Neural crest cell (in vitro differentiated cells): ENCODE measurements at regions not wholly inside any gene's neighbourhood (a gene's known extent, or its start where the extent isn't known, plus 50 kb on each side); places are given as distances from the start of the nearest gene placed in this dataset.
"Not testable (repeated sequence)": the region's sequence is repeated elsewhere in the genome, so short reads cannot be mapped to it uniquely, and the experiment has no call there.

ENCODE experiments used
- DNase-seq: peaks from one replicate; pipeline ENCODE4 v3.0.0; 2021; ENCODE audit warnings: low read depth, mixed read lengths, low spot score
- H3K27ac Mint-ChIP-seq: one replicate; pipeline ENCODE4 v1.8.0; 2021; ENCODE audit warnings: mild to moderate bottlenecking, mixed read lengths; ENCODE audit not compliant: unreplicated experiment
- H3K27me3 Mint-ChIP-seq: 2 replicates; pipeline ENCODE4 v1.8.0; 2021; ENCODE audit warnings: low read depth, mild to moderate bottlenecking, mixed read lengths
- H3K36me3 Mint-ChIP-seq: 2 replicates; pipeline ENCODE4 v1.8.0; 2021; ENCODE audit warnings: low read depth, mild to moderate bottlenecking, mixed read lengths
- H3K4me1 Mint-ChIP-seq: 2 replicates; pipeline ENCODE4 v1.8.0; 2021; ENCODE audit warnings: mixed read lengths
- H3K4me3 Mint-ChIP-seq: one replicate; pipeline ENCODE4 v1.8.0; 2021; ENCODE audit warnings: mild to moderate bottlenecking, mixed read lengths
- H3K9me3 Mint-ChIP-seq: 2 replicates; pipeline ENCODE4 v1.8.0; 2021; ENCODE audit warnings: mixed read lengths
- CTCF ChIP-seq: fragments of 200-600 bp; sonication (generic); conservative IDR thresholded peaks from 2 replicates; pipeline ENCODE4 v1.5.0; 2021; ENCODE audit warnings: antibody characterized with exemption, mild to moderate bottlenecking

- H3K27ac Mint-ChIP-seq: peak overlapping the region; percentile 31
- peaks cover 6% of the 10 kb centered on the region for H3K9me3 Mint-ChIP-seq
- no peak for TF ChIP-seq CTCF
- H3K36me3 Mint-ChIP-seq: no peaks in the 10 kb centered on the region
- H3K4me1 Mint-ChIP-seq: peaks cover 29% of the 10 kb centered on the region
- H3K27me3 Mint-ChIP-seq: no peaks in the 10 kb centered on the region
- no peak overlapping the region for H3K4me3 Mint-ChIP-seq
- no peak for DNase-seq
Measured at GRCh38 chr7:88566162-88566729, 193.3 kb upstream of the ZNF804B start.

- no peak for DNase-seq
- TF ChIP-seq CTCF: no peak
- Mint-ChIP-seq H3K4me3 (no peak overlapping the region), H3K27me3 (no peaks in the 10 kb centered on the region), H3K36me3 (no peaks in the 10 kb centered on the region), H3K4me1 (peaks cover 29% of the 10 kb centered on the region), H3K9me3 (peaks cover 6% of the 10 kb centered on the region), H3K27ac (no peak overlapping the region)
Measured at GRCh38 chr7:88565401-88565800, 194.1 kb upstream of the ZNF804B start.

GRCh38 chr7:88556441-88556840 is 203.1 kb upstream of the ZNF804B start:
- H3K27me3 Mint-ChIP-seq, H3K27ac Mint-ChIP-seq, H3K9me3 Mint-ChIP-seq, H3K4me3 Mint-ChIP-seq, H3K4me1 Mint-ChIP-seq, H3K36me3 Mint-ChIP-seq, DNase-seq: not testable (repeated sequence)

- not testable (repeated sequence) for H3K4me3 Mint-ChIP-seq, DNase-seq, H3K4me1 Mint-ChIP-seq, H3K27ac Mint-ChIP-seq, H3K27me3 Mint-ChIP-seq, H3K9me3 Mint-ChIP-seq, H3K36me3 Mint-ChIP-seq
Measured at GRCh38 chr7:88554847-88555246, 204.7 kb upstream of the ZNF804B start.

- H3K4me1 Mint-ChIP-seq: no peaks in the 10 kb centered on the region
- H3K27ac Mint-ChIP-seq: no peak overlapping the region
- H3K4me3 Mint-ChIP-seq: no peak overlapping the region
- no peaks in the 10 kb centered on the region for H3K27me3 Mint-ChIP-seq
- H3K9me3 Mint-ChIP-seq: peaks cover 17% of the 10 kb centered on the region
- peaks cover 17% of the 10 kb centered on the region for H3K36me3 Mint-ChIP-seq
- no peak for DNase-seq
- TF ChIP-seq CTCF: no peak
Measured at GRCh38 chr7:88548399-88548798, 211.1 kb upstream of the ZNF804B start.

GRCh38 chr7:88546808-88547207 is 212.7 kb upstream of the ZNF804B start:
- peak; percentile 64 for TF ChIP-seq CTCF
- Mint-ChIP-seq H3K27me3 (no peaks in the 10 kb centered on the region), H3K36me3 (peaks cover 17% of the 10 kb centered on the region)

GRCh38 chr7:88545663-88546062 is 213.8 kb upstream of the ZNF804B start:
- Mint-ChIP-seq H3K4me3 (no peak overlapping the region), H3K9me3 (peaks cover 19% of the 10 kb centered on the region), H3K27ac (no peak overlapping the region), H3K4me1 (no peaks in the 10 kb centered on the region), H3K36me3 (peaks cover 17% of the 10 kb centered on the region), H3K27me3 (no peaks in the 10 kb centered on the region)
- DNase-seq: no peak
- no peak for TF ChIP-seq CTCF

More at GRCh38 chr7:88546808-88547207, 212.7 kb upstream of the ZNF804B start:
- DNase-seq: no peak
- H3K27ac Mint-ChIP-seq: no peak overlapping the region
- H3K4me1 Mint-ChIP-seq: no peaks in the 10 kb centered on the region
- H3K4me3 Mint-ChIP-seq: no peak overlapping the region
- H3K9me3 Mint-ChIP-seq: peaks cover 19% of the 10 kb centered on the region
